ENCODE measurements at regions not wholly inside any gene's neighbourhood (a gene's known extent, or its start where the extent isn't known, plus 50 kb on each side); places are given as distances from the start of the nearest gene placed in this dataset.

DNA sequence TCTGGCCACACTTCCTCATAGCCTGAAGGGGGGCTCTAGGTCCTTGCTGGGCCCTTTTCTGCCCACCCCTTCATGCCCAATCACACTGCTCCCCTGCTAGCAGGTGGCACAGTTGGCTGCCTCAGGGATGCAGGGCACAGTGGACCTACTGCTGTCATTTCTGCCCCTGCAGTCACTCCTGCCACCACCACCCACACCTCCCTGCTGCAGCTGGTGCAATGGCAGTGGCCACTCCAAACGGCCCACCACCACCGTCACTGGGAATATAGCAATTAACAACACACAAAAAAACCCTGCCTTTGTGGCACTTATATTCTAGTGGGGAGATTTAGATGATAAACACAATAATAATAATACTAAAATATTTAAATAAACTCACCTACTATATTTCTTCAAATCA, 162.4 kb upstream of the DUSP10 start:
- TF ChIP-seq, protein P1, sequence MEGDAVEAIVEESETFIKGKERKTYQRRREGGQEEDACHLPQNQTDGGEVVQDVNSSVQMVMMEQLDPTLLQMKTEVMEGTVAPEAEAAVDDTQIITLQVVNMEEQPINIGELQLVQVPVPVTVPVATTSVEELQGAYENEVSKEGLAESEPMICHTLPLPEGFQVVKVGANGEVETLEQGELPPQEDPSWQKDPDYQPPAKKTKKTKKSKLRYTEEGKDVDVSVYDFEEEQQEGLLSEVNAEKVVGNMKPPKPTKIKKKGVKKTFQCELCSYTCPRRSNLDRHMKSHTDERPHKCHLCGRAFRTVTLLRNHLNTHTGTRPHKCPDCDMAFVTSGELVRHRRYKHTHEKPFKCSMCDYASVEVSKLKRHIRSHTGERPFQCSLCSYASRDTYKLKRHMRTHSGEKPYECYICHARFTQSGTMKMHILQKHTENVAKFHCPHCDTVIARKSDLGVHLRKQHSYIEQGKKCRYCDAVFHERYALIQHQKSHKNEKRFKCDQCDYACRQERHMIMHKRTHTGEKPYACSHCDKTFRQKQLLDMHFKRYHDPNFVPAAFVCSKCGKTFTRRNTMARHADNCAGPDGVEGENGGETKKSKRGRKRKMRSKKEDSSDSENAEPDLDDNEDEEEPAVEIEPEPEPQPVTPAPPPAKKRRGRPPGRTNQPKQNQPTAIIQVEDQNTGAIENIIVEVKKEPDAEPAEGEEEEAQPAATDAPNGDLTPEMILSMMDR (conservative IDR thresholded peaks at IDR 0.05; ENCODE audit: low read depth, low read length), result no peak
- TF ChIP-seq EZH2 (IDR thresholded peaks at IDR 0.05; ENCODE audit: low read length, unreplicated experiment), result no peak
- TF ChIP-seq EZH2phosphoT487 (IDR thresholded peaks at IDR 0.05; ENCODE audit: borderline replicate concordance, low read length), result no peak

Measured in PC-3 (cell line).